ENCODE measurements at regions not wholly inside any gene's neighbourhood (a gene's known extent, or its start where the extent isn't known, plus 50 kb on each side); places are given as distances from the start of the nearest gene placed in this dataset.

GRCh38 chr10:8705415-8705814 lies 650.9 kb downstream of the GATA3 start:
- TF ChIP-seq CTCF (IDR thresholded peaks at IDR 0.05) (no peak), POLR2A (IDR thresholded peaks at IDR 0.05) (no peak)
- no peaks in the 10 kb centered on the region for H3K9me3 ChIP-seq
- H3K36me3 ChIP-seq = no peaks in the 10 kb centered on the region
- DNase-seq = no peak
- no peaks in the 10 kb centered on the region for H3K27me3 ChIP-seq
- no peak overlapping the region for H3K4me3 ChIP-seq
- H3K27ac ChIP-seq = no peak overlapping the region
- H3K4me1 ChIP-seq = no peaks in the 10 kb centered on the region

DNA sequence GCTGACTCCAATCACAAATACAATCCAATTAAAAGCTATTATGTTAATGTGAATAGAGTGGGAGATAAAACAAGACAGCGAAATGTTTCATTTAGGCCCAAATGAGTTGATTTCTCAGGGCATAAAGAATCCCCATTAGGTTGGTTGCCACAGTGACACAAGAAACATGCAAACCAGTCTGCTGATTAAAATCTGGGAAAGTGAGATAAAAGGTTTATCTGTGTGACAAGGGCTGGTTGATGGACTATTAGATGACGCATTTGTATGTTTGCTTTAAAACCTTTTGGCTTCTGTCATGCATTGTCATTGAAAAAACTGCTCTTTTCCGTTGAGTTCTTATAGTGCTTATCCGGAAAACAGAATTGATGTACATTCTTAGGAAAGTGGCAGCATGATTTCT lies 658.2 kb downstream of the GATA3 start:
- H3K36me3 ChIP-seq = no peaks in the 10 kb centered on the region
- no peak overlapping the region for H3K27ac ChIP-seq
- no peaks in the 10 kb centered on the region for H3K27me3 ChIP-seq
- H3K4me1 ChIP-seq = no peaks in the 10 kb centered on the region
- H3K9me3 ChIP-seq = no peaks in the 10 kb centered on the region
- no peak for TF ChIP-seq CTCF (IDR thresholded peaks at IDR 0.05)
- TF ChIP-seq POLR2A (IDR thresholded peaks at IDR 0.05) = no peak
- DNase-seq = no peak
- H3K4me3 ChIP-seq = no peak overlapping the region

- Histone ChIP-seq H3K27ac (no peak overlapping the region), H3K4me1 (no peaks in the 10 kb centered on the region), H3K27me3 (no peaks in the 10 kb centered on the region), H3K4me3 (no peak overlapping the region), H3K9me3 (peaks cover 0 to 15% (median 3%) of the 10 kb centered on the region in 4 donors), H3K36me3 (no peaks in the 10 kb centered on the region)
- no peak for TF ChIP-seq POLR2A (IDR thresholded peaks at IDR 0.05)
- no peak for TF ChIP-seq CTCF (IDR thresholded peaks at IDR 0.05)
- no peak for DNase-seq
Observed at GRCh38 chr10:8719971-8720370, 665.5 kb downstream of the GATA3 start.

DNA sequence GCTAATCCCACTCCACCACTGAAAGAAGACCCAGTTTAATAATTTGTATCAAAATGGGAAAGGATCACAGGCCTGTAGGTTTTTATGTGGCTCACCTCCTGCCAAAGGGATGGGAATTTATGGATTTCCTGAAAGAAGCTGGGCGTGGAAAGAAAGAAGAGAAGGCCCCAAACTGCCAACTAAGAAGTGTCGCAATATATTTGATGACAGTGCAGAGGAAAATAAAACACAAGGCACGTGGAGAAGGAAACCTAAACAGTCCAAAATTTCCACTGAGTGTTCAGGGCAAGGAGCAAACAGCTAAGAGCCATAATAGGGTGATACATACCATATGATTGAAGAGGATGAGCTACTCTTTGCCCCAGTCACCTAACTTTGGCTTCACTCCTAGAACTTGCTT lies 667.2 kb downstream of the GATA3 start:
- Histone ChIP-seq H3K4me3 (no peak overlapping the region), H3K4me1 (no peaks in the 10 kb centered on the region), H3K9me3 (peaks cover 0 to 15% (median 3%) of the 10 kb centered on the region in 4 donors), H3K27ac (no peak overlapping the region), H3K27me3 (no peaks in the 10 kb centered on the region), H3K36me3 (no peaks in the 10 kb centered on the region)
- no peak for TF ChIP-seq POLR2A (IDR thresholded peaks at IDR 0.05)
- no peak for TF ChIP-seq CTCF (IDR thresholded peaks at IDR 0.05)
- no peak for DNase-seq

DNA sequence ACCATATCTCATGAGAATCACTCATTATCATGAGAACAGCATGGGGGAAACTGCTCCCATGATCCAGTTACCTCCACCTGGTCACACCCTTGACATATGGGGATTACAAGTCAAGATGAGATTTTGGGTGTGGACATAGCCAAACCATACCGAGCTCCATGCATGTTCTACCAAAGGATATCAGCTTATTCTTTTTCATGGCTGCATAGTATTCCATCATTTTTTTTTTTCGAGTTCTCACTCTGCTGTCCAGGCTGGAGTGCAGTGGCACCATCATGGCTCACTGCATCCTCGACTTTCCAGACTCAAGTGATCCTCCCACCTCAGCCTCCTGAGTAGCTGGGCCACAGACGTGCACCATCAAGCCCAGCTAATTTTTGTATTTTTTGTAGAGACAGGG lies 668.3 kb downstream of the GATA3 start:
- no peak for TF ChIP-seq CTCF (IDR thresholded peaks at IDR 0.05)
- TF ChIP-seq POLR2A (IDR thresholded peaks at IDR 0.05) = no peak
- H3K27ac ChIP-seq = no peak overlapping the region

GRCh38 chr10:8725343-8725742 lies 670.9 kb downstream of the GATA3 start:
- no peaks in the 10 kb centered on the region for H3K27me3 ChIP-seq
- H3K36me3 ChIP-seq = no peaks in the 10 kb centered on the region
- H3K9me3 ChIP-seq = peaks cover 0 to 7% (median 0%) of the 10 kb centered on the region in 4 donors
- no peaks in the 10 kb centered on the region for H3K4me1 ChIP-seq
- TF ChIP-seq CTCF (IDR thresholded peaks at IDR 0.05) (no peak), POLR2A (IDR thresholded peaks at IDR 0.05) (no peak)
- no peak for DNase-seq
- H3K27ac ChIP-seq = no peak overlapping the region
- H3K4me3 ChIP-seq = no peak overlapping the region

More for the DNA sequence above, 668.3 kb downstream of the GATA3 start:
- no peak overlapping the region for H3K4me3 ChIP-seq
- DNase-seq = no peak
- H3K27me3 ChIP-seq = no peaks in the 10 kb centered on the region
- H3K9me3 ChIP-seq = peaks cover 0 to 15% (median 3%) of the 10 kb centered on the region in 4 donors
- H3K36me3 ChIP-seq = no peaks in the 10 kb centered on the region
- no peaks in the 10 kb centered on the region for H3K4me1 ChIP-seq
